Eye (tissue), 1 donor: ENCODE measurements at regions not wholly inside any gene's neighbourhood (a gene's known extent, or its start where the extent isn't known, plus 50 kb on each side); places are given as distances from the start of the nearest gene placed in this dataset.
"Not testable (repeated sequence)": the region's sequence is repeated elsewhere in the genome, so short reads cannot be mapped to it uniquely, and the experiment has no call there.

ENCODE experiments used
- DNase-seq: peaks from one replicate; pipeline ENCODE4 v3.0.0-alpha.2; 2015

GRCh38 chr3:22401499-22401898 is 650.5 kb upstream of the ZNF385D start:
- DNase-seq: no peak

DNA sequence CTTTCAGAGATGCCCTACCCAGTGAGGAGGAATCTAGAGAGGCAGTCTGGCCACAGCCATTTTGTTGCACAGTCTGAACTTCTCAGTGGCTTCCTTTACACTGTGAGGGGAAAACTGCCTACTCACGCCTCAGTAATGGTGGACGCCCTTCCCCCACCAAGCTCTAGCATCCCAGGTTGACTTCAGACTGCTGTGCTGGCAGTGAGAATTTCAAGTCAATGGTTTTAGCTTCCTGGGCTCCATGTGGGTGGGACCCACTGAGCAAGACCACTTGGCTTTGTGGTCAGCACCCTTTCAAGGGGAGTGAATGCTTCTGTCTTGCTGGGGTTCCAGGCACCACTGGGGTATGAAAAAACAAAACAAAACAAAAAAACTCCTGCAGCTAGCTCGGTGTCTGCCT is 663.2 kb upstream of the ZNF385D start:
- no peak for DNase-seq

DNA sequence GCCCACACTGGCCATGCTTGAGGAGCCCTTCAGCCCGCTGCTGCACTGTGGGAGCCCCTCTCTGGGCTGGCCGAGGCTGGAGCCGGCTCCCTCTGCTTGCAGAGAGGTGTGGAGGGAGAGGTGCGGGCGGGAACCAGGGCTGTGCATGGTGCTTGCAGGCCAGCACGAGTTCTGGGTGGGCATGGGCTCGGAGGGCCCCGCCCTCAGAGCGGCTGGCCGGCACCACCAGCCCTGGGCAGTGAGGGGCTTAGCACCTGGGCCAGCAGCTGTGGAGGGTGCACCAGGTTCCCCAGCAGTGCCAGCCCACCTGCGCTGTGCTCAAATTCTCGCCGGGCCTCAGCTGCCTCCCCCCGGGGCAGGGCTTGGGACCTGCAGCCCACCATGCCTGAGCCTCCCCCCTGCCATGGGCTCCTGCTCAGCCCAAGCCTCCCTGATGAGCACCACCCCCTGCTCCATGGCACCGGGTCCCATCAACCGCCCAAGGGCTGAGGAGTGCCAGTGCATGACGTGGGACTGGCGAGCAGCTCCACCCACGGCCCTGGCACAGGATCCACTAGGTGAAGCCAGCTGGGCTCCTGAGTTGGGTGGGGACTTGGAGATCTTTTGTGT is 665.9 kb upstream of the ZNF385D start:
- not testable (repeated sequence) for DNase-seq

DNA sequence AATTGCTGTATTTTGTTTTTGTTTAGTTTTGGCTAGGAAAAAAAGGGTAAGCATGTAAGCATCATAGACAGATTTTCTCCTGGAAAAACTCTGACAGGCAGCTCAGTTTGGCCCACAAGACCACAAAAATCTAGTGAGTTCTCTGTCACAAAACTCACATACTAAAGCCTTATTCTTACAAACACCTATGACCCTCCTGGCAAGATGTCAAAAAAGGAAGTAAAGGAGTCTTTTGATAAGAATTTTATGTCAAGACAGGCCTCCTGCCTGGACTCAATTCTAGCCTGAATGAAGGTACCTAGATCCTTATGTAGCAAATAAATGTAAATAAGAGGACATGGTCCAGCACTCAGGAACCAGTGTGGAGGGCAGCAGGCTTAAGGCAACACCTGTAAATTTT is 668.3 kb upstream of the ZNF385D start:
- DNase-seq: no peak

DNA sequence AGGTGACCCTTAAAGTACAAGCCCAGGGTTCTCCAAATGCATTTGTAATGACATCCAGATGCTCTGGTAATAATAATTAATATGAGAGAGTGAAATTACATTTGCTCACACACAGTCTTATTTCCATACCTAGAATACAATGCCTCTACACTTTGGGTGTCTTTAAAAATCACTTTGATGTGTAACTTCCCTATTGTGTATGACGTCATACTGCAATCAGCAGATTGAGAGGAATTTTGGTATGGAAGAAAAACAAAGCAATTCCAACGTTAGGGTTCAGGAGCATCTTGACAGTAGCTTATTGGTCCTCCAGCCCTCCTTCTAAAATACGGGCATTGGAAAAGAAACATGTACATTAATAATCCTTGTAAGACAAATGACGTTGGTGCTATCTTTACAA is 670.6 kb upstream of the ZNF385D start:
- DNase-seq: no peak

- DNase-seq: peak; percentile 6
Observed at GRCh38 chr3:22431334-22431733, 680.3 kb upstream of the ZNF385D start.

DNA sequence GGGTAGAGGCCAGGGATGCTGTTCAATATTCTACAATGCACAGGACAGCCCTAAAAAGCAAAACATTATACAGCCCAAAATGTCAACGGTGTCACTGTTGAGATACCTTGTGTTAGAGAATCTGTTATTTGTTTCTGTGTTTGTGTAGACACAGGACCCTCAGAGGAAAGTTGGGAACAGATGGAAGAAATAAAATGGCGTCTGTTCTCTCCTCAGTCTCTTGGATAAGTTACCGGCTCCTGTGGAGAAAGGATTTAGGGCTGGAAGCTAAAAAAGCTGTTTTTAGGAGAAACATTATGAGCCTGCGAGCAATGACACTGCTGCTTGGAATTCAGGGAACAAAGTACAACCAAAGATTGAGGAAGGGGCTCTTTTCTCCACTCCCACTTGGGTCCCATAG is 688.6 kb upstream of the ZNF385D start:
- no peak for DNase-seq

GRCh38 chr3:22441711-22442110 is 690.7 kb upstream of the ZNF385D start:
- no peak for DNase-seq

- DNase-seq: no peak
Observed at GRCh38 chr3:22443571-22444233, 692.7 kb upstream of the ZNF385D start.

DNA sequence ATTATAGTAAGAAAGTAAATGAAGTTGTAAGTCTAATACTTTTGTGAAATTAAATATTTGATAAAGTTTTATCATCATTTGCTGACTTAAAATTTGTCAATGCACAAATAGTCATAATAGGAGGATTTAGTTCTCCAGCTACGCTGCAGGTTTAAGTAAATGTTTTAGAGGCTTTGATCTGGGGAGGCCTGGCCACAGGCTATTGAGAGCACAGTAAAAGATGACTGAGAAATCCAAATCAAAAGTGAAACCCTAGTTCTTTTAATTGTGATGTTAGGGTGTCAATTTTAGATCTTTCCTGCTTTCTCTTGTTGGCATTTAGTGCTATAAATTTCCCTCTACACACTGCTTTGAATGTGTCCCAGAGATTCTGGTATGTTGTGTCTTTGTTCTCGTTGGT is 694.3 kb upstream of the ZNF385D start:
- not testable (repeated sequence) for DNase-seq

GRCh38 chr3:22450786-22451400 is 699.9 kb upstream of the ZNF385D start:
- peak; percentile 34 for DNase-seq

GRCh38 chr3:22451501-22451900 is 700.5 kb upstream of the ZNF385D start:
- DNase-seq: no peak

DNA sequence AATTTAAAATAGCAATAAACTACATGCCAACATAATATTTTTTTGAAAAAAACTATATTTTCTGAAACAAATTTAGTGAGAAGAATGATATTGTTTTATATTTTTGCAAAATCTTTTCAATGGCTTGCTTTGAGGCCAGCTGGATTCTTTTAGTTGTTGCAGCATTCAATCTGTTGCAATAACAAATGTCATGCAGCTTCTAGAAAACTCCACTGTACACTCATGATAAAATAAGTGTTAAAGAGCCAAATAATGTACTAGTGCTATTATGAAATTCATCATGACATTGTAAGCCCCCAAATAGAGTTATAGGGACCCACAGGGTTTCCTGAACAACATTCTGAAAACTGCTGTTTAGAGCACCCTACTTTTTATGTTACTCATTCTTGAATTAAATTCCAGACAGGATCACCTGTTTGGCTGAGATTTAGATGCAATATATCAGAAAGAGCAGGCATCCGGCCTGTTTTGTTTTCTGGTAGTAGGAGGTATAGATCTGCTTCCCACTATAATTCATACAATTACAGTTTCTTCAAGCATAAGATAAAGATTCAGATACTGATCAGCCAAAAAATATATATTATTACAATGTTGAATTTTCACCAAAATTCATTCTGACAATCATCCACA is 703.0 kb upstream of the ZNF385D start:
- no peak for DNase-seq

- no peak for DNase-seq
Observed at GRCh38 chr3:22469995-22470394, 719.0 kb upstream of the ZNF385D start.

DNA sequence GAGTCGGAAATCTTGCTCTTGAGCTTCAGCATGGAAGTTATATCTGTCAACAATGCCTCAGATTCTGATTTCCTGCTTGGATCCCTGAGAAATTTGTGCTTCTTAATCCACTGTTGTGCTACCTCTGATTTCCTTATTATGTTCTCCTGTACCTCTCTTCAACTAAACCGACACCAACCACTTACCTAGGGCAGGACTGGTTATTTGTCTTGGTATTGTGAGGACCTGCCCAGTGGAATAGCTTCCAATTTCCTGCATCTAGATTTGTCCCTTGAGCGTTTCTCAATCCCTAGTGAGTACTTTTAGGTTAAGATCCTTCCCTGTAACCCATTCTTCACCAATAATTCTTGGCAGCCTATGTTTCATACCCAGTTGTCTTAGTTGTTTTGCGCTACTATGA is 720.5 kb upstream of the ZNF385D start:
- no peak for DNase-seq

GRCh38 chr3:22474706-22475445 is 723.9 kb upstream of the ZNF385D start:
- DNase-seq: no peak

DNA sequence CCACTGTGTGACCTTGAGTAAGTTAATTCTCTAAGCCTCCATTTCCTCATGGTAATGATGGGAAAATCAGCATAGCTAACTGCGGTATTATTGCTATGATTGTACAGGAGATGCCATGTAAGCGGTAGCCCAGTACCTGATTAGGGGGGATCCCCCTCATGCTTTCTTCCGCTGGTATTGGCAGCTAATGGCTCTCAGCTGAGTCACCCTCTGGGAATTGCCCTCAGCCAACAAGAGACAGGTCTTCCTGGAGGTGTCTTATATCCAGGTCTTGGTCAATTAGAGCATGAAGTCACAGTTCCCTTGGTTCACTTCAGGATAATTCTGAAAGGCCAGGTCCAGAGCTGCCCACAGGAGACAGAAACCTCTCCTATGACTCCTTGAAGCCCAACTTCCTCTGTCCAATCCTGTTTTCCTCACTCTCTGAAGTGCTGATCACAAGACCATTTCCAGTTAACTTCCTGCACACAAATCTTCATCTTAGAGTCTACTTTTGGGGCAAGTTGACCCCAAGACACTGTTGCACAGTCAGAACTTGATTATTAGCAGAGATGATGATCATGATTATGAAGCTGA is 724.7 kb upstream of the ZNF385D start:
- no peak for DNase-seq

GRCh38 chr3:22476976-22477375 is 726.0 kb upstream of the ZNF385D start:
- no peak for DNase-seq

DNA sequence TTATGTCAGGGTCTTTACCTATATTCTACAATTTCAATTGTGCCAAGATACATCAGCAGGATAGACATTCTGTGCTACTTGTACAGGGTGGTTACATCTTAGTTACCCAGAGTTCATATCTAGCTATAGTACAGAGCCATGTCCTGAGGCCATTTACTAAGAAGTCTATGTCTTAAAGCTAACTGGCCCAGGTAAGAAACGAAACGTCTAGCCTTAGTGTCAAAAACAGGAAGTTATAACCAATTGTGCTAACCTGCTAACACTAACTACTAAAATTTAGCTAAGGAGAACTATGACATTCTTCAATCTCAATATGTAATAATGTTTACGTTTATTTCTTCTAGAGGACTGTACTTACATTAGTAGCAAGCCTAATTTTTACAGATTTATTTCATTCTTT is 717.2 kb upstream of the UBE2E2 start:
- DNase-seq: no peak

DNA sequence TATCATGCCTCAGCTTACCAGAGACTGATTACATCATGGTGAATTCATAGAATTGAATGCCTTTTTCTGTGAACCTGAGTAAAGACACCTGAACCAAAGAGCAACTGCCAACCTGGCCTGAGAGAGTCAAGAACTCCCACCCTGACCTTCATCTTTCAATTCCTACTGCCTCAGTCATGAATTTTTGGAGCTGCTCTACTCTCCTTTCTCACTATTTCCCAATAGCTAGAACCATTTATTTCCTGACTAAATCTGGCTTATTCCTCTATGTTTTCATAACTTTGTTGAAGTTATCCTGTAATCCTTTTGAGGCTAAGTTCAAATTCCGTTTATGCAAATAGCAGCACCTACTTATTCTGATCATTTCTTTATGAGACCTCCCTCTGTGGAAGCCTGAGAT is 712.4 kb upstream of the UBE2E2 start:
- no peak for DNase-seq

GRCh38 chr3:22491344-22491743 is 711.8 kb upstream of the UBE2E2 start:
- DNase-seq: no peak

GRCh38 chr3:22492342-22492741 is 710.8 kb upstream of the UBE2E2 start:
- DNase-seq: no peak

DNA sequence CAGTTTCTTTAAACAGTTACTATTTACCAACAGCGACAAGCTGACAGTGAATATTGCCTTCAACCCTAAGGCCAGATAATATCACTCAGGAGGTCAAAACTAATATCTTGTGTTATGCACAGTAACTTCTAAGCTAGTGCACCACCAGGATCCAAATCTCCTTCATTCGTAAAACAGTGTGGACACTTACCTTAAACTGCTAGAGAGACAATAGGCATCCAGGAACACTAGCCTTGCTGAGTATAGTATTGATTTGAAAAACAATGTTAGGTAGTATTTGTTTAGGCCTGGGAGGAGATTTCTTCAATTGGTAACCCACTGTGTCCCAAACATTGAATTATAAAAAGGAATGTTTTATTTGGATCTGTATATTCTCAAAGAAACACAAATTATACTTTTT is 707.9 kb upstream of the UBE2E2 start:
- DNase-seq: no peak
